ELR (cell line): ENCODE measurements at regions not wholly inside any gene's neighbourhood (a gene's known extent, or its start where the extent isn't known, plus 50 kb on each side); places are given as distances from the start of the nearest gene placed in this dataset.

Experiments
- DNase-seq: peaks from one replicate; pipeline ENCODE4 v3.0.0-alpha.2; 2015; ENCODE audit warnings: low read depth

DNA sequence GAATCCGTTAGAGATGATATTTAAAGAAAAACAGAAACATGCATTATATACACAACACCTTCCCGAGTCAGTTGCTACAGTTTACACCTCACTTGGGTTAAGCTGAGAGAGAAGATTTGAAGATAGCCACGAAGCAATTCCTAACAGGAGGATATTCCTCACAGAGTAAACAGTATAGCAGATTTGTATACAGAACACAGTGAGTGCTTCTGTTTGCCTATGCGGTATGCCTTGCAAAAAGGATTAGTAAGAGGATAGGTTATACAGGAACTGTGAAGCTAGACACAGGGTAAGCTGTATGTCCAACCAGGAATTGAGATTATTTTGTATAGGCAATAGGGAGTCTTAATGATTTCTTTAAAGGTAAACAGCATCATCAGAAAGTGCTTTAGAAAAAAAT lies 471.8 kb downstream of the LIG4 start:
- DNase-seq: no peak

GRCh38 chr13:107743100-107743499 lies 472.2 kb downstream of the LIG4 start:
- no peak for DNase-seq

GRCh38 chr13:107742544-107742943 lies 472.8 kb downstream of the LIG4 start:
- no peak for DNase-seq

GRCh38 chr13:107738004-107738403 lies 477.3 kb downstream of the LIG4 start:
- no peak for DNase-seq

DNA sequence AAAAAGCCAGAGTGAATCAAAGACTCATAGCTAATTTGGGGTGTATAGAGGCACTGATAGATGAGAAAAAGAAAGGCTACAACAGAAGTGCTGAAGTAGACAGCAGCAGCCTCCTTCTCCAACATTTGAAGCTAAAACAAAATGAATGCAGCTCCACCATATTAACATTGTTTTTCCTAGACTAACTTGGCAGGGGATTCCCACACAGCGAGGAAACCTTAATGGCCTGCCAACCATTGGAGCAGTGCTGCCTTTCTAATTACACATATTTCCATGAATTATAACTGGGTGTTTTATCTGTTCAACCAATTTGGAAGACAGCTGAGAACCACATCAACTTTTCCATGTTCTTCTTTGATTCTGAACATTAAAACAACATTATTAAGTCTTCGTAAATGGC lies 478.6 kb downstream of the LIG4 start:
- no peak for DNase-seq

DNA sequence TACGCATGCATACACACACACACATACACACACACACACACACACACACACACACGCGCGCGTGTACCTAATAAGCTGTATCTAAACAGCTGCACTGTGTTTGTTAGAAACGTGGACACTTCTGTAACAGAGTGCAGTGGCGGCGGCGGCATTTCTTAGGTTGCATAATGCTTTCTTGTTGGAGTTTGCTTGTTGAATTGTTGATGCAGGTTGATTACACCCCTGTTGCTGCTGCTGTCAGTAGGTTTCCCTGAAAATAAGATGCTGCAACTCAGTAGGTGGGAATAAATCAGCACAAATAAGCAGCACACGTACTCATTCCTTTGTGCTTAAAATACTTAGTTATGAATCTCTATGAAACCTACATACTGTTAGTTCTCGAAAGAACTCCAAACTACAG lies 479.2 kb downstream of the LIG4 start:
- DNase-seq: no peak

- DNase-seq: no peak
Measured at GRCh38 chr13:107734891-107735625, 480.3 kb downstream of the LIG4 start.

GRCh38 chr13:107733276-107733675 lies 482.1 kb downstream of the LIG4 start:
- no peak for DNase-seq

DNA sequence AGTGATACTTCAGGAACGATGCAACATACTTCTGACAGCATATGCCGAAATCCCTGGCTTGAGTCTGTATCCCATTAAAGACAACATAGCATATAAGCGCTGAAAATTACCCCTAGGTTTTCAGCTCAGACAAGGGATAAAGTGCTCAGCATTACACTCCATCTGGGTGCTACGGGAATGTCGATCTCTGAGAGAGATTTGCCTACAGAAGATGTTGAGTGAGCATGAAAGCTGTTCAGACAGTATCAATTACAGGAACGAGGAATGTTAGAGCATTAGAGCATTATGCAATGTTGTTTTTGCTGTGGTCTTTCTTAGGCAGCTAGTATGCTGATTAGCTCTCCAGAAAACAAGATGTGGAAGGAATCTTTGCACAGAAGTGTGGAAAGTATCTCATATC lies 484.5 kb downstream of the LIG4 start:
- no peak for DNase-seq

- DNase-seq: no peak
Measured at GRCh38 chr13:107721125-107721869, 494.0 kb downstream of the LIG4 start.

DNA sequence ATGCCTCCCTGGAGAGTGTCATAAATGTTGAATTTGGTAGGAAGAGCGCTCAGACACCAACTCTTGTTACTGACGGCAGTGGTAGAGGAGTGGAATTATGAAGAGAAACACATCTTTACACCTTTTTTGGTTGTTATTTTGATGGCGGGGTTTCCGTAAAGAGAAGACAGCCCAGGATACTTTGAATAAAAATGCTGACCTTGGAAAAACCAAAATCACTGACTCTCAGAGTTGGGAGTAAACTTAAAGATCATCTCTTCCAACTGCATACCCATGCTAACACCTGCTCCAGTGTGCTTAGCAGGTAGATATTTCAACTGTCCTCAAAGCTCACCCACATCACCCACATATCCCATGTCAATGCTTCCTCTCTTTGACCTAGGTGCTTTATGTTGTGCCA lies 498.6 kb downstream of the LIG4 start:
- no peak for DNase-seq

GRCh38 chr13:107716241-107716640 lies 499.1 kb downstream of the LIG4 start:
- DNase-seq: no peak

DNA sequence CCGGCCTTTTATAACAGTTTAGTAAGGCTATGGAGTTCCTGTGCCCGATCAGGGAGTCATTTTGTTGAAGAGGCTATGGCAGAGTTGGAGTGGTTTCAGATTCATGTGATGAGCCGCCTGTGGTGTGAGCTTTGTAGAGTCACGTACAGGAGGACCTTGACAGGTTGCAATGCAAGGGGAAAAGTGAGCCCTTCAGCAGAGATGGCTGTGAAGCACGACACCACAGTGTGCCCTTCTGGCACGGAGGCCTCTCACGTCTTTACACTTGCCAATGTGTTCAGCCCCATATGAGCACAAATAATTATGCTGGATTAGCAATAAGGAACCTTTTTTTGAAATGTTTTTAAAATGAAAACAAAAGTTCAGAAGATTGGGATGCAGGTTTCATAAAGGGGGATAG lies 499.8 kb downstream of the LIG4 start:
- no peak for DNase-seq

GRCh38 chr13:107713314-107713713 lies 502.0 kb downstream of the LIG4 start:
- DNase-seq: no peak

GRCh38 chr13:107712145-107712860 lies 503.0 kb downstream of the LIG4 start:
- no peak for DNase-seq

GRCh38 chr13:107690181-107690580 lies 525.2 kb downstream of the LIG4 start:
- DNase-seq: no peak

GRCh38 chr13:107685876-107686275 lies 529.5 kb downstream of the LIG4 start:
- no peak for DNase-seq

DNA sequence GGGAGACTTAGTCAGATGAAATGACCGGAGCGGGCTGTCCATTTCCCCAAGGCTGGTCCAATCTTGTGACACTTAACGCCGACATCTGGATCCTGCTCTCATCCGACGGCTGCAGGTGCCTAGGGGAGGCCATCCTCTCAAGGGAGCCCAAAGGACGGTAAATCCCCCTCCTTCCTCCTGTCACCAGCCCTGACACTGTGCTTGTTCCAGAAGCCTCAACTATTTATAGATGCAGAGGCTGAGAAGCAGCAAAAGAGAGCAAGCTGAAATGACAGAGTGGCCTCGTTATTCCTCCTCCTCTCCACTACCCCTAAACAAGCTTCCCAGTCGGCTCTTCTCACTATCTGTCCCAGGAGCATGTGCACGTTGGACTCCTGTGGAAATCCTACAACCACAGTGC lies 533.7 kb downstream of the LIG4 start:
- DNase-seq: no peak

GRCh38 chr13:107680115-107680514 lies 535.2 kb downstream of the LIG4 start:
- DNase-seq: no peak

GRCh38 chr13:107678075-107678689 lies 537.2 kb downstream of the LIG4 start:
- DNase-seq: no peak

GRCh38 chr13:107675847-107676550 lies 539.3 kb downstream of the LIG4 start:
- no peak for DNase-seq

DNA sequence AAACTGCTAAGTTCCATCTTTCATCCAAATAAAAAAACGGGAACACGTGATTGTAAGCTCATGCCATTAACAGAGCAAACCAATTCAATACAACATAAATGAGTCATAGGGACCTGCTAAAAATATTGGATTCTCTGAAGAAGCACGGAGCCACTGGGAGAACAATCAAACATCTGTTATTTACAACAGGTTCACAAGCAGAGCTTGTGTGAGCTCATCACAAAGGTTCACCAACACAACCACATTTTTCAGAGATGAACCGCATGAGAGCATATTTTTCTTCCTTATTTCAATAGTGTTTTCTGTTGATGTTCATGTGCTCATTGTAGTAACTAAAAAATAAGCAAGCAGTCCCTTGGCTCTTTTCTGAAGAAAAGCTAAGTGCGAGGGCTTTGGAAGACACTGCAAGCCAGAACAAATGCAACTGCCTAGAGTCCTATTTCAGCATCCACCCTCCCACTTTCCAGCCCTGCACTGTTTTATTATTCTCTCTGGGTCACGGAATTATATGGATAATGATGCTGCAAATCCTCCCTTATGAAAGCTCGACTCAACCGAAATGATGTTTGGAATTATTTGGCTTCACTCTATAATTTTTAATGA lies 545.8 kb downstream of the LIG4 start:
- DNase-seq: peak; percentile 20
